K562 (cell line): ENCODE measurements at regions not wholly inside any gene's neighbourhood (a gene's known extent, or its start where the extent isn't known, plus 50 kb on each side); places are given as distances from the start of the nearest gene placed in this dataset.

Experiments used
- ARNT ChIP-seq, 2 experiments: fragments of 450-650 bp; IDR thresholded peaks; 2 replicates each; pipeline ENCODE4 v1.6.1; 2016; ENCODE audit warnings: mild to moderate bottlenecking in 1 of 2
- ETS2 ChIP-seq: IDR thresholded peaks from 2 replicates; pipeline ENCODE4 v1.6.1; 2016; ENCODE audit warnings: borderline replicate concordance, missing genetic modification characterization, mild to moderate bottlenecking, moderate library complexity, missing compliant biosample characterization; ENCODE audit not compliant: poor library complexity, severe bottlenecking
- GABPA ChIP-seq: fragments of 200-800 bp; sonication (Bioruptor generic); conservative IDR thresholded peaks from 2 replicates; pipeline ENCODE4 v1.6.1; 2016; ENCODE audit warnings: low read depth, missing genetic modification characterization, missing compliant biosample characterization
- HDAC2 ChIP-seq: fragments of 450-650 bp; IDR thresholded peaks from 2 replicates; pipeline ENCODE4 v1.6.1; 2016; ENCODE audit warnings: mild to moderate bottlenecking
- KHSRP ChIP-seq: fragments of 450-650 bp; IDR thresholded peaks from 2 replicates; pipeline ENCODE4 v1.6.1; 2017
- NR2C1 ChIP-seq, 2 experiments: fragments of 450-650 bp; IDR thresholded peaks; 2 replicates each; pipeline ENCODE4 v1.6.1; 2017; ENCODE audit warnings: mild to moderate bottlenecking in 2 of 2, antibody characterized with exemption in 1 of 2, inconsistent platforms in 1 of 2, missing compliant biosample characterization in 1 of 2, missing genetic modification characterization in 1 of 2
- POU5F1 ChIP-seq: fragments of 150-350 bp; IDR thresholded peaks from 2 replicates; pipeline ENCODE4 v1.6.1; 2014; ENCODE audit warnings: borderline replicate concordance, low read length, low read depth, mild to moderate bottlenecking; ENCODE audit not compliant: partially characterized antibody
- PTBP1 ChIP-seq: fragments of 200-400 bp; formaldehyde crosslinking; IDR thresholded peaks from 2 replicates; pipeline ENCODE4 v1.6.1; 2017; ENCODE audit warnings: low read depth, low read length
- YBX1 ChIP-seq: fragments of 450-650 bp; IDR thresholded peaks from 2 replicates; pipeline ENCODE4 v1.7.1; 2016; ENCODE audit warnings: mild to moderate bottlenecking
- TF ChIP-seq, protein P1 (sequence below): fragments of 450-650 bp; IDR thresholded peaks from 2 replicates; pipeline ENCODE4 v1.6.1; 2016; ENCODE audit warnings: low read depth
- TF ChIP-seq, protein P2 (sequence below), 2 experiments: fragments of 450-650 bp; conservative IDR thresholded peaks; 2 replicates each; pipeline ENCODE4 v1.6.1; 2017; ENCODE audit warnings: mild to moderate bottlenecking in 2 of 2, moderate library complexity in 2 of 2
- TF ChIP-seq, protein P3 (sequence below): sonication (generic); formaldehyde crosslinking; IDR thresholded peaks from 2 replicates; pipeline ENCODE4 v1.8.1; 2023; ENCODE audit warnings: mild to moderate bottlenecking, missing genetic modification reagents

GRCh38 chr4:17058536-17058915, 160.1 kb upstream of the LDB2 start (continued):
- TF ChIP-seq, protein P1, sequence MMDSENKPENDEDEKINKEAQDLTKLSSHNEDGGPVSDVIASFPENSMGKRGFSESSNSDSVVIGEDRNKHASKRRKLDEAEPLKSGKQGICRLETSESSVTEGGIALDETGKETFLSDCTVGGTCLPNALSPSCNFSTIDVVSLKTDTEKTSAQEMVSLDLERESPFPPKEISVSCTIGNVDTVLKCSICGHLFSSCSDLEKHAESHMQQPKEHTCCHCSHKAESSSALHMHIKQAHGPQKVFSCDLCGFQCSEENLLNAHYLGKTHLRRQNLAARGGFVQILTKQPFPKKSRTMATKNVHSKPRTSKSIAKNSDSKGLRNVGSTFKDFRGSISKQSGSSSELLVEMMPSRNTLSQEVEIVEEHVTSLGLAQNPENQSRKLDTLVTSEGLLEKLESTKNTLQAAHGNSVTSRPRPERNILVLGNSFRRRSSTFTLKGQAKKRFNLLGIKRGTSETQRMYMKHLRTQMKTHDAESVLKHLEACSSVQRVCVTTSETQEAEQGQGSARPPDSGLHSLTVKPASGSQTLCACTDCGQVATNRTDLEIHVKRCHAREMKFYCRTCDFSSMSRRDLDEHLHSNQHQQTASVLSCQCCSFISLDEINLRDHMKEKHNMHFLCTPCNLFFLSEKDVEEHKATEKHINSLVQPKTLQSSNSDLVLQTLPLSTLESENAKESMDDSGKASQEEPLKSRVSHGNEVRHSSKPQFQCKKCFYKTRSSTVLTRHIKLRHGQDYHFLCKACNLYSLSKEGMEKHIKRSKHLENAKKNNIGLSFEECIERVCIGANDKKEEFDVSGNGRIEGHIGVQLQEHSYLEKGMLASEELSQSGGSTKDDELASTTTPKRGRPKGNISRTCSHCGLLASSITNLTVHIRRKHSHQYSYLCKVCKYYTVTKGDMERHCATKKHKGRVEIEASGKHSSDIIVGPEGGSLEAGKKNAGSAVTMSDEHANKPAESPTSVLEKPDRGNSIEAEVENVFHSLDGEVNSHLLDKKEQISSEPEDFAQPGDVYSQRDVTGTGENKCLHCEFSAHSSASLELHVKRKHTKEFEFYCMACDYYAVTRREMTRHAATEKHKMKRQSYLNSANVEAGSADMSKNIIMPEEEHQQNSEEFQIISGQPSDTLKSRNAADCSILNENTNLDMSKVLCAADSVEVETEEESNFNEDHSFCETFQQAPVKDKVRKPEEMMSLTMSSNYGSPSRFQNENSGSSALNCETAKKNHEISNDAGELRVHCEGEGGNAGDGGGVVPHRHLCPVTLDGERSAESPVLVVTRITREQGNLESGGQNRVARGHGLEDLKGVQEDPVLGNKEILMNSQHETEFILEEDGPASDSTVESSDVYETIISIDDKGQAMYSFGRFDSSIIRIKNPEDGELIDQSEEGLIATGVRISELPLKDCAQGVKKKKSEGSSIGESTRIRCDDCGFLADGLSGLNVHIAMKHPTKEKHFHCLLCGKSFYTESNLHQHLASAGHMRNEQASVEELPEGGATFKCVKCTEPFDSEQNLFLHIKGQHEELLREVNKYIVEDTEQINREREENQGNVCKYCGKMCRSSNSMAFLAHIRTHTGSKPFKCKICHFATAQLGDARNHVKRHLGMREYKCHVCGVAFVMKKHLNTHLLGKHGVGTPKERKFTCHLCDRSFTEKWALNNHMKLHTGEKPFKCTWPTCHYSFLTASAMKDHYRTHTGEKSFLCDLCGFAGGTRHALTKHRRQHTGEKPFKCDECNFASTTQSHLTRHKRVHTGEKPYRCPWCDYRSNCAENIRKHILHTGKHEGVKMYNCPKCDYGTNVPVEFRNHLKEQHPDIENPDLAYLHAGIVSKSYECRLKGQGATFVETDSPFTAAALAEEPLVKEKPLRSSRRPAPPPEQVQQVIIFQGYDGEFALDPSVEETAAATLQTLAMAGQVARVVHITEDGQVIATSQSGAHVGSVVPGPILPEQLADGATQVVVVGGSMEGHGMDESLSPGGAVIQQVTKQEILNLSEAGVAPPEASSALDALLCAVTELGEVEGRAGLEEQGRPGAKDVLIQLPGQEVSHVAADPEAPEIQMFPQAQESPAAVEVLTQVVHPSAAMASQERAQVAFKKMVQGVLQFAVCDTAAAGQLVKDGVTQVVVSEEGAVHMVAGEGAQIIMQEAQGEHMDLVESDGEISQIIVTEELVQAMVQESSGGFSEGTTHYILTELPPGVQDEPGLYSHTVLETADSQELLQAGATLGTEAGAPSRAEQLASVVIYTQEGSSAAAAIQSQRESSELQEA: no peak
- TF ChIP-seq KHSRP (no peak), ETS2 (tag) (no peak), YBX1 (no peak), GABPA (no peak), ARNT (IDR thresholded peaks at IDR 0.05) (no peak), NR2C1 (IDR thresholded peaks at IDR 0.05) (no peak), NR2C1 (tag; IDR thresholded peaks at IDR 0.05) (no peak), HDAC2 (no peak), POU5F1 (no peak), PTBP1 (no peak)
- TF ChIP-seq, protein P2, sequence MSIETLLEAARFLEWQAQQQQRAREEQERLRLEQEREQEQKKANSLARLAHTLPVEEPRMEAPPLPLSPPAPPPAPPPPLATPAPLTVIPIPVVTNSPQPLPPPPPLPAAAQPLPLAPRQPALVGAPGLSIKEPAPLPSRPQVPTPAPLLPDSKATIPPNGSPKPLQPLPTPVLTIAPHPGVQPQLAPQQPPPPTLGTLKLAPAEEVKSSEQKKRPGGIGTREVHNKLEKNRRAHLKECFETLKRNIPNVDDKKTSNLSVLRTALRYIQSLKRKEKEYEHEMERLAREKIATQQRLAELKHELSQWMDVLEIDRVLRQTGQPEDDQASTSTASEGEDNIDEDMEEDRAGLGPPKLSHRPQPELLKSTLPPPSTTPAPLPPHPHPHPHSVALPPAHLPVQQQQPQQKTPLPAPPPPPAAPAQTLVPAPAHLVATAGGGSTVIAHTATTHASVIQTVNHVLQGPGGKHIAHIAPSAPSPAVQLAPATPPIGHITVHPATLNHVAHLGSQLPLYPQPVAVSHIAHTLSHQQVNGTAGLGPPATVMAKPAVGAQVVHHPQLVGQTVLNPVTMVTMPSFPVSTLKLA (conservative IDR thresholded peaks at IDR 0.05): no peak
- TF ChIP-seq, protein P3, sequence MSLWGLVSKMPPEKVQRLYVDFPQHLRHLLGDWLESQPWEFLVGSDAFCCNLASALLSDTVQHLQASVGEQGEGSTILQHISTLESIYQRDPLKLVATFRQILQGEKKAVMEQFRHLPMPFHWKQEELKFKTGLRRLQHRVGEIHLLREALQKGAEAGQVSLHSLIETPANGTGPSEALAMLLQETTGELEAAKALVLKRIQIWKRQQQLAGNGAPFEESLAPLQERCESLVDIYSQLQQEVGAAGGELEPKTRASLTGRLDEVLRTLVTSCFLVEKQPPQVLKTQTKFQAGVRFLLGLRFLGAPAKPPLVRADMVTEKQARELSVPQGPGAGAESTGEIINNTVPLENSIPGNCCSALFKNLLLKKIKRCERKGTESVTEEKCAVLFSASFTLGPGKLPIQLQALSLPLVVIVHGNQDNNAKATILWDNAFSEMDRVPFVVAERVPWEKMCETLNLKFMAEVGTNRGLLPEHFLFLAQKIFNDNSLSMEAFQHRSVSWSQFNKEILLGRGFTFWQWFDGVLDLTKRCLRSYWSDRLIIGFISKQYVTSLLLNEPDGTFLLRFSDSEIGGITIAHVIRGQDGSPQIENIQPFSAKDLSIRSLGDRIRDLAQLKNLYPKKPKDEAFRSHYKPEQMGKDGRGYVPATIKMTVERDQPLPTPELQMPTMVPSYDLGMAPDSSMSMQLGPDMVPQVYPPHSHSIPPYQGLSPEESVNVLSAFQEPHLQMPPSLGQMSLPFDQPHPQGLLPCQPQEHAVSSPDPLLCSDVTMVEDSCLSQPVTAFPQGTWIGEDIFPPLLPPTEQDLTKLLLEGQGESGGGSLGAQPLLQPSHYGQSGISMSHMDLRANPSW (CRISPR knock-in tag): no peak
